Nephron progenitor cell (in vitro differentiated cells): ENCODE measurements at regions not wholly inside any gene's neighbourhood (a gene's known extent, or its start where the extent isn't known, plus 50 kb on each side); places are given as distances from the start of the nearest gene placed in this dataset.

Experiments
- DNase-seq: peaks from one replicate; pipeline ENCODE4 v3.0.0; 2021
- H3K27ac Mint-ChIP-seq: 2 replicates; pipeline ENCODE4 v1.8.0; 2021; ENCODE audit warnings: mild to moderate bottlenecking, moderate library complexity, mixed read lengths
- H3K27me3 Mint-ChIP-seq: 2 replicates; pipeline ENCODE4 v1.8.0; 2021; ENCODE audit warnings: mild to moderate bottlenecking, low read depth, mixed read lengths; ENCODE audit not compliant: poor library complexity
- H3K36me3 Mint-ChIP-seq: 2 replicates; pipeline ENCODE4 v1.8.0; 2021; ENCODE audit warnings: low read depth, mixed read lengths
- H3K4me1 Mint-ChIP-seq: 2 replicates; pipeline ENCODE4 v1.8.0; 2021; ENCODE audit warnings: mixed read lengths
- H3K4me3 Mint-ChIP-seq: 2 replicates; pipeline ENCODE4 v1.8.0; 2021; ENCODE audit warnings: mild to moderate bottlenecking, moderate library complexity, mixed read lengths
- H3K9me3 Mint-ChIP-seq: 2 replicates; pipeline ENCODE4 v1.8.0; 2021; ENCODE audit warnings: mild to moderate bottlenecking, moderate library complexity, mixed read lengths
- TF ChIP-seq, protein P1 (sequence below): fragments of 200-600 bp; sonication (generic); IDR thresholded peaks from 2 replicates; pipeline ENCODE4 v1.5.0; 2021; ENCODE audit warnings: antibody characterized with exemption

DNA sequence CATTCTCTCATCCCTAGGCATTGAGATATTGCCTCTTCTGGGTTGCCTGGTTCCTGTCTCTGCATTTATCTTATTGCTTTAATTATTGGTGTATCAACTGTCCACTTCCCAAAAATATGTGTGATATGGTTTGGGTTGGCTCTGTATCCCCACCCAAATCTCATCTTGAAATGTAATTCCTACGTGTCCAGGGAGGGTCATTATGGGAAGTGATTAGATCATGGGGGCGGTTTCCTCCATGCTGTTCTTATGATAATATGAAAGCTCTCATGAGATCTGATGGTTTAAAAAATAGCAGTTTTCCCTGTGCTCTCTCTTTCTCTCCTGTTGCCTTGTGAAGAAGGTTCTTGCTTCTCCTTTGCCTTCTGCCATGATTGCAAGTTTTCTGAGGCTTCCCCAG, 308.3 kb upstream of the HS3ST1 start:
- Mint-ChIP-seq H3K36me3 (no peaks in the 10 kb centered on the region), H3K27ac (no peak overlapping the region), H3K9me3 (peaks cover 5% of the 10 kb centered on the region), H3K4me1 (no peaks in the 10 kb centered on the region), H3K27me3 (no peaks in the 10 kb centered on the region), H3K4me3 (no peak overlapping the region)
- TF ChIP-seq, protein P1, sequence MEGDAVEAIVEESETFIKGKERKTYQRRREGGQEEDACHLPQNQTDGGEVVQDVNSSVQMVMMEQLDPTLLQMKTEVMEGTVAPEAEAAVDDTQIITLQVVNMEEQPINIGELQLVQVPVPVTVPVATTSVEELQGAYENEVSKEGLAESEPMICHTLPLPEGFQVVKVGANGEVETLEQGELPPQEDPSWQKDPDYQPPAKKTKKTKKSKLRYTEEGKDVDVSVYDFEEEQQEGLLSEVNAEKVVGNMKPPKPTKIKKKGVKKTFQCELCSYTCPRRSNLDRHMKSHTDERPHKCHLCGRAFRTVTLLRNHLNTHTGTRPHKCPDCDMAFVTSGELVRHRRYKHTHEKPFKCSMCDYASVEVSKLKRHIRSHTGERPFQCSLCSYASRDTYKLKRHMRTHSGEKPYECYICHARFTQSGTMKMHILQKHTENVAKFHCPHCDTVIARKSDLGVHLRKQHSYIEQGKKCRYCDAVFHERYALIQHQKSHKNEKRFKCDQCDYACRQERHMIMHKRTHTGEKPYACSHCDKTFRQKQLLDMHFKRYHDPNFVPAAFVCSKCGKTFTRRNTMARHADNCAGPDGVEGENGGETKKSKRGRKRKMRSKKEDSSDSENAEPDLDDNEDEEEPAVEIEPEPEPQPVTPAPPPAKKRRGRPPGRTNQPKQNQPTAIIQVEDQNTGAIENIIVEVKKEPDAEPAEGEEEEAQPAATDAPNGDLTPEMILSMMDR: no peak
- DNase-seq: no peak

DNA sequence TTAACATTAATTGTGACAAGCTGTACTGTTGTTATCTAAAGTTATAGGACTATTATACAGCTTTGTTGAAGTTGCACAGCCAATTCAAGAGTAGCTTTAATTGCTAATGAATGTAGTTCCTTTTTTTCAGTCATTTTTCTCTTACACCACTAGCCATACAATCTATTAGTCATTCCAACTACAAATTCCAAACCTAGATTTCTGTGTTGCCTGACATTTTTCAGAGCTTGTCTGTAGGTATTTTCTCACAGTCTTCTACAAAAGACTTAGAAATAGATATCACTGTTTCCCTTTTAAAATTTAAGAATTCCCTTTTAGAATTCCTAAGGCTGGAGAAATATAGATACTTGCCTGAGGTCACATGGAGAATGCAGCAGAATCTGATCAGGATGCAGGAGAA, 307.0 kb upstream of the HS3ST1 start:
- H3K36me3 Mint-ChIP-seq: no peaks in the 10 kb centered on the region
- no peak for DNase-seq
- no peaks in the 10 kb centered on the region for H3K27me3 Mint-ChIP-seq
- TF ChIP-seq, protein P1: no peak
- H3K4me1 Mint-ChIP-seq: no peaks in the 10 kb centered on the region
- H3K4me3 Mint-ChIP-seq: no peak overlapping the region
- peaks cover 5% of the 10 kb centered on the region for H3K9me3 Mint-ChIP-seq
- H3K27ac Mint-ChIP-seq: no peak overlapping the region

DNA sequence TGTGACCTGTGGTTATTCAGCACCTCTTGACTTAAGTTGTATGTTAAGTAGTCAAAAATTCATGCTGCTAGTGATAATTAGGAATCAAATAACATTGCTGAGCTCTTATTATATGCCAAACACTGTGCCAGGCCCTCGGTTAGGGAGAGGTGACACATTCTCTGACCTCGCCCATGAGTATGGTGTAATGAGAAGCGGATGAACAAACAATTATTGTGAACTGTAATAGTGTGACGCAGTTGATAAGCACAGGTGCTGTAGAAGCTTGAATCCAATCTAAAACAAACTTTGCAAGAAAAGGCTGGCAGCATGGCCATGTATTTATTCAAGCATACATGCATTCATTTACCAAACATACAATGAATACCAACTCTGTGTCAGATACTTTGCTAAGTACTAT, 303.5 kb upstream of the HS3ST1 start:
- TF ChIP-seq, protein P1: no peak
- no peaks in the 10 kb centered on the region for H3K27me3 Mint-ChIP-seq
- no peak overlapping the region for H3K4me3 Mint-ChIP-seq

DNA sequence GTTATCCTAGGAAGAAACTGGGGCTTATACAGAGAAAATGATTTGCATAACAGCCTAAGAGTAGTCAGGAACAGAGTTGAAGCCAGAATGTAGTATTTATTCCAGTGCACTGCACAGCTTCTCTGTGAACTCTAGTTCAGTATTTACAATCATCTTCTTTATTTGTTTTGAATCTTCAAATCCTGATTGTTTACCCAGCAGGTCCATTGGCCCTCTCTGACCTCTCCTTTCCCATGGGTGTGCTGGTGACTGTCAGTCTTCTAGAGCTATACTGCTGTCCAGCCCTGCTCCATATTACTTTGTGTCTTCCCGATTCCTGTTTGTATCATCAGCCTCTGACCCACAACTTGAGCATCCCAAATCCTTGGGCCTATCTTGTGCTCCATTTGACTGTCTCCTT, 301.9 kb upstream of the HS3ST1 start:
- H3K27ac Mint-ChIP-seq: no peak overlapping the region
- no peaks in the 10 kb centered on the region for H3K4me1 Mint-ChIP-seq
- H3K27me3 Mint-ChIP-seq: no peaks in the 10 kb centered on the region
- no peak overlapping the region for H3K4me3 Mint-ChIP-seq
- no peaks in the 10 kb centered on the region for H3K9me3 Mint-ChIP-seq
- no peak for DNase-seq
- no peaks in the 10 kb centered on the region for H3K36me3 Mint-ChIP-seq
- TF ChIP-seq, protein P1: no peak

More for the DNA sequence above, 303.5 kb upstream of the HS3ST1 start:
- H3K4me1 Mint-ChIP-seq: no peaks in the 10 kb centered on the region
- no peak overlapping the region for H3K27ac Mint-ChIP-seq
- DNase-seq: no peak
- no peaks in the 10 kb centered on the region for H3K9me3 Mint-ChIP-seq
- H3K36me3 Mint-ChIP-seq: no peaks in the 10 kb centered on the region

DNA sequence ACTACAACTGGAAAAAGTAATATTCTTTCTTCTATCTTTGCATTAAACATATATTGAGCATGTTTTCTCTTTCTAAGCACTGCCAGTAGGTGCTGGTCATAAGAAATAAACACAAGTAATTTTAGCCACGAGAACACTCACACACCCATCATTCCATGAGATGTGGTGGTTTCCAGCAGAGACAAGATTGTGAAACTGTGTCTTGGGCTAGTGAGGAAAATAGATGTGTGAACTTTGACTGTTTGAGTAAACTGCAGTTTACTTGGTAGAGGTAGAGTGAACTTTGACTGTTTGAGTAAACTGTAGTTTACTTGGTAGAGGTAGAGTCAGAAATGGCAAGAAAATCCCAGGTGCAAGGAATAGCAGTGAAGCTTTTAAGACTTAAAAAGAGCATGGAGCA, 300.9 kb upstream of the HS3ST1 start:
- no peaks in the 10 kb centered on the region for H3K4me1 Mint-ChIP-seq
- TF ChIP-seq, protein P1: no peak
- no peaks in the 10 kb centered on the region for H3K36me3 Mint-ChIP-seq
- no peak overlapping the region for H3K4me3 Mint-ChIP-seq
- H3K27ac Mint-ChIP-seq: no peak overlapping the region
- no peak for DNase-seq
- H3K9me3 Mint-ChIP-seq: no peaks in the 10 kb centered on the region
- H3K27me3 Mint-ChIP-seq: no peaks in the 10 kb centered on the region

DNA sequence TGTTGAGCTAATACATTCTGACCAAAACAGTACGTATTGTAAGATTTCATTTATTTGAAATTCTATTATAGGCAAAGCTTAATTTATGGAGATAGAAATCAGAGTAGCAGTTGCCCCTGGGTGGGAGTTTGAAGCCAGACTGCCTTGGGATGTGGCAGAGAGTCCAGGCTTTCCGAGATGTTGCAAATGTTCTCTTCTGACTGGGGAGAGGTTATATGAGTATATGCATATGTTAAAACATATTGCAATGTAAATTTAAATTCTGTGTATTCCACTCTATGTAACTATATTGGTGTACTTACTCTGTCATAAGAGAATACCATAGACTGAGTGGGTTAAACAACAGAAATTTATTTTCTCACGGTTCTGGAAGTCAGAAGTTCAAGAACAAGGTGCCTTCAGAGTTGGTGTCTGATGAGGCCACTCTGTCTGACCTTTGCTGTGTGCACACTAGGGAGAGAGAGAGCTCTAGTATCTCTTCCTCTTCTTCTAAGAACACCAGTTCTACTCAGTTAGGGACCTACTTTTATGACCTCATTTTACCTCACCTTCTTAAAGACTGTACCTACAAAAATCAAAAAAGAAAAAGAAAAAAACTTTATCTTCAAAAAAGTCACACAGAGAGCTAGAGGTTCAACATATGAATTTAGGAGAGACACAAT, 299.3 kb upstream of the HS3ST1 start:
- no peaks in the 10 kb centered on the region for H3K9me3 Mint-ChIP-seq

More for the DNA sequence above, 299.3 kb upstream of the HS3ST1 start:
- no peak for DNase-seq
- H3K4me3 Mint-ChIP-seq: no peak overlapping the region
- H3K27ac Mint-ChIP-seq: no peak overlapping the region
- H3K36me3 Mint-ChIP-seq: no peaks in the 10 kb centered on the region
- H3K27me3 Mint-ChIP-seq: no peaks in the 10 kb centered on the region
- TF ChIP-seq, protein P1: no peak
- no peaks in the 10 kb centered on the region for H3K4me1 Mint-ChIP-seq
